ENCODE measurements at regions not wholly inside any gene's neighbourhood (a gene's known extent, or its start where the extent isn't known, plus 50 kb on each side); places are given as distances from the start of the nearest gene placed in this dataset.

DNA sequence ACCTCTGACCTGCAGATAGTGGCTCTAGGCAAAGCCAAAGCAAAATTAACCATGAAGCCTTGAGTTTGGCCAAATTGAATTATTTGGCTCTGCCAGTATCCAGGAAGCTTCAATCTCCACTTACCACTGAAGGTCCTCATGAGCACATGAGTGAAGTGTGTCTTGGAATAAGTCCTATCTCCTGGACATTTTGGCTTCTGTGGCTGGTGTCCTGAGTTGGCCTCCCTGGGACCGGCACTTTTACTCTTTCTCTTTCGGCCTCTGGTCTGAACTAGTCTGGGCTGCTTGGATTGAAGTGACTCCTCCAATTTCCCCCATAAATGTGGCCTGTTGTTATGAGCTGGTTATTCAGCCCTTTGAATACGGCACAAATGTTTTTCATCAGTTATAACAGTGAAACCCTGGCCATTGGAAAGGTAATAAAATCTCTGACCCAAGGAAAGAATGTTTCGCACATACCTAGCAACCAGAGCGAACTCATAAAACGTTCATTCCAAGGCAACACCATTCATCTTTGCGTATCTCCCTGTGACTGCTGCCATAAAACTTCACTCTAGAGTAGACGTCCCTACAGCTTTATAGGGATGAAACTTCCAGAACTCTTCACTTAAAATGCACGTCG lies 216.4 kb downstream of the LPIN1 start:
- no peaks in the 10 kb centered on the region for H3K9me3 Mint-ChIP-seq
- no peaks in the 10 kb centered on the region for H3K4me1 Mint-ChIP-seq
- H3K27me3 Mint-ChIP-seq: no peaks in the 10 kb centered on the region
- no peak for DNase-seq
- H3K27ac Mint-ChIP-seq: no peak overlapping the region
- H3K36me3 Mint-ChIP-seq: no peaks in the 10 kb centered on the region
- H3K4me3 Mint-ChIP-seq: no peak overlapping the region

DNA sequence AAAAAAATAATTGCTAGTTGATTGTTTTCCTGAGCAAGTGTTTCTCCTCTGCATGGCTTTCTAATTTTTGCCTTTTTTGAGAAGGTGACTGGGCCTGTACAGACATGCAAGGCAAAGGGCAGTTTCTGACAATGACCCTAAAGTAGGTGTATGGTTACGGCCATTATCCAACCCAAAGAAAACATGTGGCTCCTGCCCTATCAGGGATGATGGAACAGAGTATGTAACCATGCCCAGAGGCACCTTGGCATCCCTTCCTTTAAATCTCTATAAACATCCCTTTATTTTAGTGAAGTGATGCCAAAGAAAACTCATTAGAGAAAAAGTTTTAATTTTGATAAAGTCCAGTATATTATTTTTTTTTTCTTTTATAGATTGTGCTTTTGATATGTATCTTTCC lies 217.5 kb downstream of the LPIN1 start:
- no peak for DNase-seq
- Mint-ChIP-seq H3K4me3 (no peak overlapping the region), H3K4me1 (no peaks in the 10 kb centered on the region), H3K36me3 (no peaks in the 10 kb centered on the region), H3K27ac (no peak overlapping the region), H3K9me3 (no peaks in the 10 kb centered on the region), H3K27me3 (no peaks in the 10 kb centered on the region)

DNA sequence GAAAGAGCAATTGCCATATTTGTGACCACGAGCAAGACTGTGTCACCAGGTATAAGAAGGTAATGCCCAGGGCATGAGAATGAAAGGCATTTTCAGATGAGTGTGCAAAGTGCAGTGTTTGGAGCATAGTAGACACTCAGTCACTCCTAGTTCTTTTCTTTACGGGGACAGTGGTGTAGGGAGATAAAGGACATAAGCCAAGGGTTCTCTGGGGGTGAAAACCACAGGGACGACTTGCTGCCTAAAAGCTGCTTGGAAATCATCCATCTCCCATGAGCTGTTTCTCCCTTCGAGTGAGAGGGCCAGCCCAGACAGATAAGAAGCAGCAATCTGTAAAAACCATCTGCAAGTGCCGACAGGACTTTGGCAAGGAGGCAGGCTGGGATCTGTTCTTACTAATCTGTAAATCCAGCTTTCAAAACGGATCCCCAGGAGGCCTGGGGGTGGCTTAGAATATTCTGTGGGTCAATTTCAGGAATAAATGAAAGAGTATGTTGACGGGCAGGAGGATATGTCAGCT lies 221.6 kb downstream of the LPIN1 start:
- Mint-ChIP-seq H3K9me3 (peaks cover 5% of the 10 kb centered on the region), H3K27ac (no peak overlapping the region), H3K27me3 (no peaks in the 10 kb centered on the region), H3K4me1 (no peaks in the 10 kb centered on the region), H3K4me3 (no peak overlapping the region), H3K36me3 (no peaks in the 10 kb centered on the region)
- DNase-seq: no peak

DNA sequence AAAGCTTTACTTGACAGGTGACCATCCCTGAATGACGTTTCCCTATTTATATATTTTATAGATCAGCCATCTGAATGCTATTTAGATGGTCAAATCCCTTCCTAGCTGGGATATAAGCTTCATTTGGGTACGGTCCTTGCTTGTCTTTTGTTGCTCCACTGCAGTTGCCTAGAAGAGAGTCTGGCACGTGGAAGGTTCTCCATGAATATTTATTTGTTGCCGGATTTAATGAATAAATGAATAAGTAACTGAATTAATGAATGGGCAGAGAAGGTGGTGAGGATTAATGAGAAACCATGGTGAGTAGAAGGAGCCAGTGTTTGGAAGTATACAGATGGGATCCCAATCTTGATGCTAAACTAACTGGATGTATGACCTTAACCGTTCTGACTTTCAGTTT lies 222.1 kb downstream of the LPIN1 start:
- no peak overlapping the region for H3K27ac Mint-ChIP-seq
- no peaks in the 10 kb centered on the region for H3K27me3 Mint-ChIP-seq
- H3K4me1 Mint-ChIP-seq: no peaks in the 10 kb centered on the region
- H3K36me3 Mint-ChIP-seq: peaks cover under 1% of the 10 kb centered on the region
- H3K9me3 Mint-ChIP-seq: peaks cover 6% of the 10 kb centered on the region
- DNase-seq: no peak
- H3K4me3 Mint-ChIP-seq: no peak overlapping the region

DNA sequence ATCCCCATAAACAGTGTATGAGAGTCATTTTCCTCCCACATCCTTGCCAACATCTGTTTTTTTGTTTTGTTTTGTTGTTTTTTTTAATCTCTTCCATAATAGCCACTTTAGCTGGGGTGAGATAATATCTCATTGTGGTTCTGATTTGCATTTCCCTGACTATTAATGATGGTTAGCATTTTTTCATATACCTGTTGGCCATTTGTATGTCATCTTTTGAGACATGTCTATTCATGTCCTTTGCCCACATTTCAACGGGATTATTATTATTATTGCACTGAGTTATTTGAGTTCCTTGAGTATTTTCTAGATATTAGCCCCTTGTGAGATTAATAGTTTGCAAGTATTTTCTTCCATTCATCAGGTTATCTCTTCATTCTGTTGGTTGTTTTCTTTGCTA lies 223.3 kb downstream of the LPIN1 start:
- H3K9me3 Mint-ChIP-seq: peaks cover 11% of the 10 kb centered on the region
- H3K27ac Mint-ChIP-seq: no peak overlapping the region
- no peak for DNase-seq
- H3K4me1 Mint-ChIP-seq: no peaks in the 10 kb centered on the region
- H3K4me3 Mint-ChIP-seq: no peak overlapping the region
- H3K27me3 Mint-ChIP-seq: no peaks in the 10 kb centered on the region
- peaks cover 4% of the 10 kb centered on the region for H3K36me3 Mint-ChIP-seq

DNA sequence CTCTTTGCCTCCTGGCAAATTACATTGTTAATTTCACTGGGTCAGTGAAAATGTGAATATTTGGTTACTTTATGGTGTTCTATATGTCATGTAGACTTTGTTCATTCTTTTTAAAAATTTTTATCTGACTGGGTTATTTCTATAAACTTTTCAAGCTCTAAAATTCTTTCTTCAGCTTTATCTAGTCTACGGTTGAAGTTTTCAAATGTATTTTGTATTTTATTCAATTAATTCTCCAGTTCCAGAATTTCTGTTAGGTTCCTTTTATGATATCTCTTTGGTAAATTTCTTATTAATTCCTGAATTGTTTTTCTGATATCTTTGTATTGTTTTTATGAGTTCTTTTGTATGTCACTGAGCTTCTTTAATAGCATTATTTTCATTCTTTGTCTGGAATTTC lies 228.1 kb downstream of the LPIN1 start:
- H3K27me3 Mint-ChIP-seq: peaks cover 4% of the 10 kb centered on the region
- DNase-seq: no peak
- H3K4me1 Mint-ChIP-seq: no peaks in the 10 kb centered on the region
- H3K36me3 Mint-ChIP-seq: peaks cover 8% of the 10 kb centered on the region
- H3K27ac Mint-ChIP-seq: no peak overlapping the region
- no peak overlapping the region for H3K4me3 Mint-ChIP-seq
- H3K9me3 Mint-ChIP-seq: peaks cover 19% of the 10 kb centered on the region

DNA sequence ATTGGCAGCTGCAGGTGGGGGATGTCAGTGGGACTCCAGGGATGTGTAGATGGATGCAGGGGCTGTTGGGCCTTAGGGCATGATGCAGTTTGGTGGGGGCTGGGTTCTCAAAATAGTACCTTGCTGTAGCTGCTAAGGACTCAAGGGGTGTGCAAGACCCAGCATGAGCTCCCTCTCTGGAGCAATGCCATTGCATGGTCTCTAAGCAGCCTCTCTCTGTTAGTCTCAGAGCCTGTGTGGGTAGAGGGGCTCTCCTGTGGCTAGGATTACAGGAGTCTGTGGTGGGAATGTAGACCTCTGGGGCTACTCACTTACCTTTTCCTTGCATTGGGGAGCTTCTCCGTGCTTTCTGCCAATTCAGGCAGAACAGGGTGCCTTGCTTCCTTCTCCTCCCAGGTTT lies 228.9 kb downstream of the LPIN1 start:
- DNase-seq: no peak
- peaks cover 19% of the 10 kb centered on the region for H3K9me3 Mint-ChIP-seq
- peaks cover 5% of the 10 kb centered on the region for H3K27me3 Mint-ChIP-seq
- no peak overlapping the region for H3K4me3 Mint-ChIP-seq
- H3K27ac Mint-ChIP-seq: no peak overlapping the region
- H3K4me1 Mint-ChIP-seq: no peaks in the 10 kb centered on the region
- H3K36me3 Mint-ChIP-seq: peaks cover 8% of the 10 kb centered on the region

DNA sequence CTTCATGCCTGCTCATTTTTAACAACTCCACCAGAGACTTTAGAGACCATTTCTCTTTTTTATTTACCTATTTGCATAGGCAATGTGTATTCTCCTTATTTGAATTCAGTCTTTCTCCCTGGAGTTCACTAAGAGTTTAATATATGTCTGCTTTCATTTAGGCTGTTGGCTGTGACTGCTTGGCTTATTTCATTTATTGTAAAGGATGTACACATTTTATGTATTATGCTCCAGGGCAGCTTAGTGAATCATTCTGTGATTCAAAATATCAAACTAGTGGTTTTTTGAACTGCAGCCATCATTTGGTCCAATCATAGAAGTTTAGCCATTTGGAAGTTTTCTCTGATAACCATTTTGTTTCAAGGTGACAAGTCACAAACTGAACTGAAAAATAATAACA lies 229.6 kb downstream of the LPIN1 start:
- no peak for DNase-seq
- peaks cover 5% of the 10 kb centered on the region for H3K27me3 Mint-ChIP-seq
- no peak overlapping the region for H3K4me3 Mint-ChIP-seq
- H3K9me3 Mint-ChIP-seq: peaks cover 19% of the 10 kb centered on the region
- peaks cover 8% of the 10 kb centered on the region for H3K36me3 Mint-ChIP-seq
- no peaks in the 10 kb centered on the region for H3K4me1 Mint-ChIP-seq
- no peak overlapping the region for H3K27ac Mint-ChIP-seq

DNA sequence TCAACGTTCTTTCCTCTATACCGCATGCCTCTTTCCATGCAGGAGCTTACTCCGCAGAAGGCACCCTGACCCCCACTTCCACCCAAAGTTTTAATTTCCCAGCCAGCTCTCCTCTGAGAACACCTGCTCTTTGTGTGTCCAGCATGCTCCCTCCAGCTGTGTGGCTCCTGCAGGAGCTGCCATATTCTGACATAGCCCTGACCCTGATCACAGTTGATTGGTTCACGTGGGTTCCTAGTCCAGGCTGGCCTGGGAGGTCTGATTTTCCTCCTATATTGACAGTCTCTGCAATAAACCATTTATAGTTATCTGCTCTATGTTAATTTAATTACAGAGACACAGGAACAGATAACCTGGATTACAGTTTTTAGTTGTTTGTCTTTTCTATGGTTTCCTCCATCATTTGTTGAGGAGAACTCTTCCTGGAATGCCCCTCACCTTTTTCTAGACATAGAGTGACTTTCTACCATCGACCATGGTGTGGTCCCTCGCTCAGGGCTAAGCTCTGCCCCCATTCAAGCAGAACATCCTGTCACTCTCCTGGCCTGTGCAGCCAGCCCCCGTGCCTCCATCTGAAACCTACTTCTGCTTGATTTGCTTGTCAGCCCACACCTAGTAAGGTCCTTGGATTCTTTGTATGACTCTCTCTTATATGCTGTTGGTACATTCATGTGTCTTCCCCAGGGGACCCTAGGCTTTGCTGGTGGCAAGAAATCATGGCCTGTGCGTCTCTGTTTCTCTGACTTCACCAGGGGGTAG lies 231.5 kb downstream of the LPIN1 start:
- Mint-ChIP-seq H3K4me1 (no peaks in the 10 kb centered on the region), H3K36me3 (peaks cover 8% of the 10 kb centered on the region), H3K9me3 (peaks cover 15% of the 10 kb centered on the region), H3K4me3 (no peak overlapping the region), H3K27ac (no peak overlapping the region), H3K27me3 (peaks cover 5% of the 10 kb centered on the region)
- no peak for DNase-seq

DNA sequence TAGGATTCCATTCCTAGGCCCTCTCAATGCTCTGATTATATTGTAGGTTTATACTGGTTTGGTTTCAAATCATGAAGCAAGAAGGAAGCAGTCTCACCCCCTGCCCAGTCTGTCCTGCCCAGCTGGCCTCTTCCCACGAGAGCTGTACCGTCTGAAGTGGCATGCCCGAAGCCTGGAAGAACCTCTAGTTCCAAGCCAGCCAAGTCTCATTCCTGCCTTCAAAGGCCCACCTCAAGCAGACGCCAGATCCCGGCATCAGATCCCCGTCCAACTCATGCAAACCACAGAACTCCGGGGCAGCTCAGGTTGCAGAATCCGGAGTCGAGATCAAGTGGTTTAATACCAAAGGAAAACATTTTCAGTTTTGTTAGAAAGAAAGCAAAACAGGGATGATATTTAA lies 234.4 kb downstream of the LPIN1 start:
- Mint-ChIP-seq H3K4me3 (no peak overlapping the region), H3K9me3 (peaks cover 1% of the 10 kb centered on the region), H3K27me3 (peaks cover 5% of the 10 kb centered on the region), H3K4me1 (no peaks in the 10 kb centered on the region), H3K27ac (no peak overlapping the region), H3K36me3 (no peaks in the 10 kb centered on the region)
- no peak for DNase-seq

DNA sequence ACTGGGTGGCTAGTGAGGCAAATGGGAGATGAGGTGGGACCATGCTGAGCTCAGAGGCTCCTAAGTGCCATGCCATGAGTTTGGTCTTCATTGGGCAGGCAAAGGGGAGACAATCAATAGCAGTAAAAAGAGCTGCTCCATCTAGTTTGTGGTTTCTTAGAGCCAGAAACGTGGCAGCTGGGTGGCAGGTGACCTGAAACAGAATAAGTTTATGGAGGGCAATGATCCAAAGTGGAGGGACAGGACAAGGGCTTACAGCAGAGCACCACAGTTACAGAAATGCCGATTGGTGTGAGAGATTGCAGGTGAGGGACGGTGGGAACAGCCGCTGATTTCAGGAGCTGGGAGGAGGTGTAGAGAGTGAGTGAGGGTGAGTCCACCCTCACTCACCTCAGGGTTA lies 237.0 kb downstream of the LPIN1 start:
- no peak for DNase-seq
- peaks cover 5% of the 10 kb centered on the region for H3K27me3 Mint-ChIP-seq

DNA sequence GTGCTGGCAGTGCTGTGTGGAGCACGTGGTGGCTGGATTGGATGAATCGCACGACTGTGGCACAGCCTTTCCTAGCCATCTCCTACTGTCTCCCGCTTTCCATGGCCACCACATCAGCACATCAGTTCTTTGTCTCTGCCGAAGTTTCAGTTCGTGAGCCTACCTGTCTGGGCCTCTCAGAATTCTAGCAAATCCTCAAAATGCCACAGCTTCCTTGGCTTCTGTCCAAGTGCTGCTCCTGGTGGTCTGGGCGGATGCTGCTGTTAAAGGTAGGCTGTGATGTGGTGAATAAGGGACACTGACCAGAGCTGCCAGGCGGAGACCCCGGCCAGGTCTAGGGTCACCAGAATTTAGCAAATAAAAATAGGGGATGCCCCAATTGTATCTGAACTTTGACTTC lies 237.4 kb downstream of the LPIN1 start:
- Mint-ChIP-seq H3K9me3 (peaks cover 2% of the 10 kb centered on the region), H3K4me1 (no peaks in the 10 kb centered on the region), H3K27ac (no peak overlapping the region), H3K36me3 (no peaks in the 10 kb centered on the region), H3K4me3 (no peak overlapping the region), H3K27me3 (peaks cover 5% of the 10 kb centered on the region)
- no peak for DNase-seq

More for the DNA sequence above, 237.0 kb downstream of the LPIN1 start:
- no peaks in the 10 kb centered on the region for H3K36me3 Mint-ChIP-seq
- no peak overlapping the region for H3K4me3 Mint-ChIP-seq
- no peaks in the 10 kb centered on the region for H3K4me1 Mint-ChIP-seq
- H3K27ac Mint-ChIP-seq: no peak overlapping the region
- no peaks in the 10 kb centered on the region for H3K9me3 Mint-ChIP-seq

DNA sequence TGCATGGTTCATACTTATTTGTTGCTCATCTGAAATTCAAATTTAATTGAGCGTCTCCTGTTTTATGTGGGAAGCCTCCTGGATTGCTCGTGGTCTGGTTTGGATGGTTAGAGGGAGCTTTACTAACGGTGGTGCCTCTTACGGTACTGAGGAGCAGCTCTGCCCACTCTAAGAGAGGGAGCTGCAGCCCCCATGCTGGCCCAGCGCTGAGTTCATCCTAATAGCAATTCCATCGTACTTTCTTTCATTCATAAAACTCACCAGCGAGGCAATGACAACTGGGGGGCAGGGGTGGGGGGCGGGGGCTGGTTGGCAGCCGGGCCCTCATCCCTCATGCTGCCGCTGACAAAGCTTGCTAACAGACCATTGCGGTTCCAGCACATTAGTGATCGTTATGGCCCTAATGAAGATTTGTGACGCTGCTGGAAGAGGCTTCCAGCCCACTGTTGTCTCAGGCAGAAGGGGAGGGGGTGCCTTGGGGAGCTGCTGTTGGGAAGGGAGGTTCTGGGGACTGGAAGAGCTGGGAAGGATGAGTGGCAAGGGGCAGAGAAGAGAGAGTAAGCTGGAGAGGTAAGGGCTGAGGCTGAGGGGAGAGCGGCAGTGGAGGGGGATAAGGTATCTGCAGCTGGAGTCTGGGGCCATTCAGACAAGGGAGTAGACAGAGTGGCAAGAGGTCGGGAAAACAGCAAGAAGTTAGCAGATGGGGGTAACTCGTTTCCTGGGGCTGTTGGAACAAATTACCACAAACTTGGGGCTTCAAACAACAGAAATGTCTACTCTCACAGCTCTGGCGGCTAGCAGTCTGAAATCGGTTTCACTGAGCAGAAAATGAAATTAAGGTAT lies 238.1 kb downstream of the LPIN1 start:
- Mint-ChIP-seq H3K4me1 (no peaks in the 10 kb centered on the region), H3K9me3 (peaks cover 2% of the 10 kb centered on the region), H3K4me3 (no peak overlapping the region), H3K36me3 (no peaks in the 10 kb centered on the region), H3K27me3 (peaks cover 1% of the 10 kb centered on the region), H3K27ac (no peak overlapping the region)
- DNase-seq: no peak

DNA sequence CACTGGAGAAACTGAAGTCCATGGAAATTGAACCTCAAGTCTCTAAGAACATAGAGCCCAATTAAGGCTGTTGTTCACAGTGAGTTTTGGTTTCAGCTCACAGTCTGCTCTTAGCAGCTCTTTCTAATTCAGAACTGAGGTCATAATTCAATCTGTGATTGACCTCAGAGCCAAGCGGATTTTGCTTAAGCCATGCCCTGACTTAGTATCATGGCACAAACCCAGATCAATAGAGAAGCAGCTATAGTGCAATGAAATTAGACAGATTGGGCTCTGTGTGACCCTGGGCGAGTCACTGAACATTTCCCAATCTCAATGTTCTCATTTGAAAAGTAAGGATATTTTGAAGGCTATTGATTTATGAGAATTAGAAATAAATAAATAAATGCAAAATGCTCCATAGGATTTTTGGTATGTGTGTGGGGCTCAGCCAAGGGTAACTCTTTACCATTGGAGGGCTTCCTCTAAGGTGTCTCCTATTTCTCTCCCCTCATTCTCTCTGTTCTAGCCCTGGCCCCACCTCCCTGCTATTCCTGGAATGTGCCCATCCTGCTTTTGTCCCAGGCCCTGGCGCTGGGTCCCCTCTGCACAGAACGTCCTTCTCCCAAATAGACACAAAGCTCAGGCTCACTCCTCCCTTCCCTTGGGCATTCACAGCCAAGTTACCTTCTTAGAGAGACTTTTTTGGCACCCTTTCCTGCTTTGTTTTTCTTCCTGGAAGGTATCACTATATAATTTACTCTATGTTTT lies 239.6 kb downstream of the LPIN1 start:
- Mint-ChIP-seq H3K27ac (no peak overlapping the region), H3K27me3 (no peaks in the 10 kb centered on the region), H3K36me3 (no peaks in the 10 kb centered on the region), H3K4me1 (no peaks in the 10 kb centered on the region), H3K4me3 (no peak overlapping the region), H3K9me3 (peaks cover 2% of the 10 kb centered on the region)
- no peak for DNase-seq

DNA sequence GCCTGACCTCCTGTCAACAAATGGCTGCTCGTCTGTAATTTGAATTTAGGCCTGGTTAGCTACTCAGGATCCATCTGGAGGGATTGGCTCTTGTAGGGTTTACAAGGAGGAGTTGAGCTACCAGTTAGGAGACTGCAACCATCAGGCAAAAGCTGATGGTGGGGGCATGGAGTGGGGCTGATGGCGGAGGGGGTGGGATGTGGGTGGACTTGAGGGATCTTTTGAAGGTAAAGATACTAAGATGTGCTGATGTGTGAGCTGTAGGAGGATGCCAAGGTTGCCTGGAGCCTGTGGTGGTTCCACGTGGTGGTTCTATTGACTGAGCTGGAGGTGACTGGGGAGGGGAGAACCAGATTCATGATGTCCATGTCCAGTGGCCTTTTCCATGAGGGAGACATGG lies 240.7 kb downstream of the LPIN1 start:
- H3K4me1 Mint-ChIP-seq: no peaks in the 10 kb centered on the region
- no peak for DNase-seq
- no peak overlapping the region for H3K4me3 Mint-ChIP-seq
- H3K36me3 Mint-ChIP-seq: no peaks in the 10 kb centered on the region
- peaks cover 2% of the 10 kb centered on the region for H3K9me3 Mint-ChIP-seq
- no peaks in the 10 kb centered on the region for H3K27me3 Mint-ChIP-seq
- H3K27ac Mint-ChIP-seq: no peak overlapping the region

All from activated naive CD8-positive, alpha-beta T cell treated with anti-CD3 and anti-CD28 coated beads for 36 hours (primary cell).